Choroid plexus epithelial cell (primary cell): ENCODE measurements at regions not wholly inside any gene's neighbourhood (a gene's known extent, or its start where the extent isn't known, plus 50 kb on each side); places are given as distances from the start of the nearest gene placed in this dataset.

Source experiments
- DNase-seq: peaks from one replicate; pipeline ENCODE4 v3.0.0-alpha.2; 2010; ENCODE audit warnings: low read depth
- H3K4me3 ChIP-seq: 2 replicates; pipeline ENCODE4 v1.5.1; 2011; ENCODE audit warnings: low read depth, mild to moderate bottlenecking, control low read depth, low read length, moderate library complexity
- CTCF ChIP-seq: conservative IDR thresholded peaks from 2 replicates; pipeline ENCODE4 v1.5.1; 2011; ENCODE audit warnings: low read depth, mild to moderate bottlenecking, control low read depth, inconsistent platforms, low read length, moderate library complexity

- no peak overlapping the region for H3K4me3 ChIP-seq
- DNase-seq: no peak
- TF ChIP-seq CTCF: no peak
These were observed 346.9 kb upstream of the PODXL start for GRCh38 chr7:131903315-131903714.

- H3K4me3 ChIP-seq: no peak overlapping the region
- TF ChIP-seq CTCF: no peak
- DNase-seq: no peak
These were observed 344.4 kb upstream of the PODXL start for GRCh38 chr7:131900785-131901287.

- DNase-seq: no peak
- TF ChIP-seq CTCF: no peak
- no peak overlapping the region for H3K4me3 ChIP-seq
These were observed 343.0 kb upstream of the PODXL start for GRCh38 chr7:131899271-131900030.

GRCh38 chr7:131898418-131898817 lies 342.0 kb upstream of the PODXL start:
- no peak overlapping the region for H3K4me3 ChIP-seq
- TF ChIP-seq CTCF: no peak
- DNase-seq: no peak

GRCh38 chr7:131897790-131898165 lies 341.4 kb upstream of the PODXL start:
- no peak overlapping the region for H3K4me3 ChIP-seq
- no peak for TF ChIP-seq CTCF
- no peak for DNase-seq

- DNase-seq: peak; percentile 31
- no peak overlapping the region for H3K4me3 ChIP-seq
- no peak for TF ChIP-seq CTCF
These were observed 340.8 kb upstream of the PODXL start for GRCh38 chr7:131897016-131897789.
